ENCODE measurements at regions not wholly inside any gene's neighbourhood (a gene's known extent, or its start where the extent isn't known, plus 50 kb on each side); places are given as distances from the start of the nearest gene placed in this dataset.

- Histone ChIP-seq H3K4me1 (ENCODE audit: control insufficient read depth, low read length) (no peaks in the 10 kb centered on the region), H3K4me3 (ENCODE audit: low read length) (no peak overlapping the region), H3K79me2 (ENCODE audit: control insufficient read depth, low read length) (no peaks in the 10 kb centered on the region), H3K27me3 (ENCODE audit: control insufficient read depth, low read length) (no peaks in the 10 kb centered on the region), H4K20me1 (ENCODE audit: control insufficient read depth, insufficient read depth, low read depth, low read length) (no peaks in the 10 kb centered on the region), H3K9me3 (ENCODE audit: control insufficient read depth, insufficient read depth, low read length) (no peaks in the 10 kb centered on the region; the same call in 1 of the 2 replicates), H3K4me2 (ENCODE audit: low read length) (no peak overlapping the region), H3K9me2 (replicated peaks; ENCODE audit: control insufficient read depth, low read length) (no peaks in the 10 kb centered on the region), H3K36me3 (ENCODE audit: control insufficient read depth, low read length) (no peaks in the 10 kb centered on the region), H3K27ac (ENCODE audit: low read depth, low read length) (no peak overlapping the region), H3F3A (ENCODE audit: control insufficient read depth, insufficient read depth) (no peaks in the 10 kb centered on the region)
- TF ChIP-seq CTCF (IDR thresholded peaks at IDR 0.05; ENCODE audit: low read depth, low read length, poor library complexity, severe bottlenecking) = no peak
- TF ChIP-seq EZH2phosphoT487 (IDR thresholded peaks at IDR 0.05; ENCODE audit: borderline replicate concordance, low read length) = no peak
These were observed 154.6 kb upstream of the PRR20A start for GRCh38 chr13:56986121-56986520.

GRCh38 chr13:56988543-56988942 lies 152.2 kb upstream of the PRR20A start:
- H3K27ac ChIP-seq (ENCODE audit: low read depth, low read length) = no peak overlapping the region
- TF ChIP-seq CTCF (IDR thresholded peaks at IDR 0.05; ENCODE audit: low read depth, low read length, poor library complexity, severe bottlenecking) = no peak
- no peak for TF ChIP-seq EZH2phosphoT487 (IDR thresholded peaks at IDR 0.05; ENCODE audit: borderline replicate concordance, low read length)
- no peaks in the 10 kb centered on the region for H3K27me3 ChIP-seq (ENCODE audit: control insufficient read depth, low read length)
- H3F3A ChIP-seq (ENCODE audit: control insufficient read depth, insufficient read depth) = no peaks in the 10 kb centered on the region
- no peaks in the 10 kb centered on the region for H3K9me2 ChIP-seq (replicated peaks; ENCODE audit: control insufficient read depth, low read length)
- no peaks in the 10 kb centered on the region for H3K36me3 ChIP-seq (ENCODE audit: control insufficient read depth, low read length)
- no peak overlapping the region for H3K4me2 ChIP-seq (ENCODE audit: low read length)
- no peak overlapping the region for H3K4me3 ChIP-seq (ENCODE audit: low read length)
- H3K9me3 ChIP-seq (ENCODE audit: control insufficient read depth, insufficient read depth, low read length) = no peaks in the 10 kb centered on the region; the same call in 1 of the 2 replicates
- no peaks in the 10 kb centered on the region for H3K4me1 ChIP-seq (ENCODE audit: control insufficient read depth, low read length)
- no peaks in the 10 kb centered on the region for H4K20me1 ChIP-seq (ENCODE audit: control insufficient read depth, insufficient read depth, low read depth, low read length)
- H3K79me2 ChIP-seq (ENCODE audit: control insufficient read depth, low read length) = no peaks in the 10 kb centered on the region

GRCh38 chr13:57003682-57004081 lies 137.0 kb upstream of the PRR20A start:
- no peak overlapping the region for H3K4me2 ChIP-seq (ENCODE audit: low read length)
- H3K79me2 ChIP-seq (ENCODE audit: control insufficient read depth, low read length) = no peaks in the 10 kb centered on the region
- H3K27me3 ChIP-seq (ENCODE audit: control insufficient read depth, low read length) = no peaks in the 10 kb centered on the region
- no peaks in the 10 kb centered on the region for H3K9me3 ChIP-seq (ENCODE audit: control insufficient read depth, insufficient read depth, low read length)
- H3K4me1 ChIP-seq (ENCODE audit: control insufficient read depth, low read length) = no peaks in the 10 kb centered on the region
- H3K4me3 ChIP-seq (ENCODE audit: low read length) = no peak overlapping the region
- TF ChIP-seq EZH2phosphoT487 (IDR thresholded peaks at IDR 0.05; ENCODE audit: borderline replicate concordance, low read length) (no peak), CTCF (IDR thresholded peaks at IDR 0.05; ENCODE audit: low read depth, low read length, poor library complexity, severe bottlenecking) (no peak)
- H4K20me1 ChIP-seq (ENCODE audit: control insufficient read depth, insufficient read depth, low read depth, low read length) = no peaks in the 10 kb centered on the region
- no peaks in the 10 kb centered on the region for H3K36me3 ChIP-seq (ENCODE audit: control insufficient read depth, low read length)
- no peaks in the 10 kb centered on the region for H3F3A ChIP-seq (ENCODE audit: control insufficient read depth, insufficient read depth)
- H3K9me2 ChIP-seq (replicated peaks; ENCODE audit: control insufficient read depth, low read length) = no peaks in the 10 kb centered on the region
- H3K27ac ChIP-seq (ENCODE audit: low read depth, low read length) = no peak overlapping the region

GRCh38 chr13:57017357-57017756 lies 123.4 kb upstream of the PRR20A start:
- Histone ChIP-seq H3F3A (ENCODE audit: control insufficient read depth, insufficient read depth) (no peaks in the 10 kb centered on the region), H4K20me1 (ENCODE audit: control insufficient read depth, insufficient read depth, low read depth, low read length) (no peaks in the 10 kb centered on the region), H3K9me3 (ENCODE audit: control insufficient read depth, insufficient read depth, low read length) (no peaks in the 10 kb centered on the region), H3K27ac (ENCODE audit: low read depth, low read length) (no peak overlapping the region), H3K27me3 (ENCODE audit: control insufficient read depth, low read length) (no peaks in the 10 kb centered on the region), H3K9me2 (replicated peaks; ENCODE audit: control insufficient read depth, low read length) (no peaks in the 10 kb centered on the region), H3K4me1 (ENCODE audit: control insufficient read depth, low read length) (no peaks in the 10 kb centered on the region), H3K36me3 (ENCODE audit: control insufficient read depth, low read length) (no peaks in the 10 kb centered on the region), H3K4me3 (ENCODE audit: low read length) (no peak overlapping the region), H3K79me2 (ENCODE audit: control insufficient read depth, low read length) (no peaks in the 10 kb centered on the region), H3K4me2 (ENCODE audit: low read length) (no peak overlapping the region)
- TF ChIP-seq EZH2phosphoT487 (IDR thresholded peaks at IDR 0.05; ENCODE audit: borderline replicate concordance, low read length) (no peak), CTCF (IDR thresholded peaks at IDR 0.05; ENCODE audit: low read depth, low read length, poor library complexity, severe bottlenecking) (no peak)
